Dendritic cell treated with granulocyte-macrophage colony-stimulating factor and Interleukin-4, amounts not matched to agents 40 ng/mL and 50 ng/mL, for 4 days (primary cell): ENCODE measurements at regions not wholly inside any gene's neighbourhood (a gene's known extent, or its start where the extent isn't known, plus 50 kb on each side); places are given as distances from the start of the nearest gene placed in this dataset.
"Not testable (repeated sequence)": the region's sequence is repeated elsewhere in the genome, so short reads cannot be mapped to it uniquely, and the experiment has no call there.

ENCODE experiments used
- H3K27ac Mint-ChIP-seq: one replicate; pipeline ENCODE4 v1.8.0; 2022; ENCODE audit warnings: mild to moderate bottlenecking, mixed read lengths
- H3K27me3 Mint-ChIP-seq: one replicate; pipeline ENCODE4 v1.8.0; 2022; ENCODE audit warnings: mild to moderate bottlenecking, mixed read lengths
- H3K36me3 Mint-ChIP-seq: one replicate; pipeline ENCODE4 v1.8.0; 2022; ENCODE audit warnings: low read depth, mixed read lengths
- H3K4me1 Mint-ChIP-seq: one replicate; pipeline ENCODE4 v1.8.0; 2022; ENCODE audit warnings: low read depth, mixed read lengths
- H3K4me3 Mint-ChIP-seq: one replicate; pipeline ENCODE4 v1.8.0; 2022; ENCODE audit warnings: mild to moderate bottlenecking, moderate library complexity, mixed read lengths
- H3K9me3 Mint-ChIP-seq: one replicate; pipeline ENCODE4 v1.8.0; 2022; ENCODE audit warnings: mixed read lengths
- intact Hi-C: fragments of 100-400 bp; cut with micrococcal nuclease; formaldehyde crosslinking; loops from one replicate; pipeline ENCODE4 v1.15.0; 2022

DNA sequence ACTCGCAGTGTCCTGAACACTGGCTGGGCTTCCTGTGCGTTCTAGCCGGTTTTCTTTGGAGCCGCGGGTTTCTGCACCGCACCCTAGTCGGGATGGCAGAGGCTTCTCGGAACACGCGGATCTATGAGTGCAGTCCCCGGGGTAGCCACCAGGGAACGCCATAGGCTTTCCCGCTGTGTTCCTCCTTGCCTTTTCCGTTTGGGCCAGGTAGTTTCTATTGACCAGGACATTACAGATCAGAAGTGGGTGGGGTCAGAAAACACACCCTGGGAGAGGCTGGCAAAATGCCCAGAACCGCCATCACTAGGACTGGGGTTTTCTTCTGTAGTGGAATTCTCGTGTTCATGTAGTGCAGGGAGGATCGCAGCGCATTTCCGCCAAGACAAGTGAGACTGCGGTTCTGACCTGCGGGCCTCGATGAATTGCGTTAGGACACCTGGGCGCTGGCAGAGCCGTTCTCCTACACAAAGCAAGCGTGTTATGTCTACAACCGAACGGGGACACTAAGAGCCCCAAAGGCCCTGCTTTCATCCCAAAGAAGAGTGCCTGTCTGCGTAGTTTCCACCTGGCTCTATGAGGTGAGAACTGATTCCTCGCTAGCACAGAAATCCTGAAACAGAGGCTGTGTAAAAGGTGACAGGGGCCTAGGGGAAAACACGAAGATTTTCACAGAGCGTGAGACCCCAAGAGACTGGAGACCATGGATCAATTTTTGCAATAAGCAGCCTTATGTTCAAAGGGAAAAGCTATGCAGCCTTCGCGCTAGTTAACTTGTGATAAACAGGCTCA lies 121.5 kb downstream of the PPIAL4G start:
- peak overlapping the region; percentile 74 for H3K4me3 Mint-ChIP-seq
- H3K9me3 Mint-ChIP-seq, intact Hi-C loops, H3K36me3 Mint-ChIP-seq, H3K27ac Mint-ChIP-seq: not testable (repeated sequence)
- H3K4me1 Mint-ChIP-seq: peaks cover 37% of the 10 kb centered on the region
- H3K27me3 Mint-ChIP-seq: peaks cover 62% of the 10 kb centered on the region

DNA sequence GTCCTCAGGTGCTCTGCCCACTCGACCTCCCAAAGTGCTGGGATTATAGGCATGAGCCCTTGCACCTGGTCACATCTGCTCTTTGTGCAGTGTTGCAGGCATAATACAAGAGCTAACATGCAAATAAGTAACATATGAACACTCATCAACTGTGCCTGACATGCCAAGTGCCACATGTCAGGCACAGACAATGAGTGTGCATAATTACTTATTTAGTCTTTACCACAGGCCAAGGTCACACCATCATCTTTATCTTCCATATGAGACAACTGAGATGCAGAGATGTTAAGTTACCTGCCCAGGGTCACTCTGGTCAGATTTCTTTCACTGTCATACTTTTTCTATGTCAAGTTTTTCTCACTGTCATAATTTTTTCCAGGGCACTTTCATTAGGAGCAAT lies 126.1 kb downstream of the PPIAL4G start:
- no peaks in the 10 kb centered on the region for H3K9me3 Mint-ChIP-seq
- H3K27me3 Mint-ChIP-seq: peaks cover 80% of the 10 kb centered on the region
- H3K4me1 Mint-ChIP-seq: peaks cover 53% of the 10 kb centered on the region
- intact Hi-C loops: no loop called here
- no peak overlapping the region for H3K4me3 Mint-ChIP-seq
- no peaks in the 10 kb centered on the region for H3K36me3 Mint-ChIP-seq
- peak overlapping the region; percentile 28 for H3K27ac Mint-ChIP-seq

DNA sequence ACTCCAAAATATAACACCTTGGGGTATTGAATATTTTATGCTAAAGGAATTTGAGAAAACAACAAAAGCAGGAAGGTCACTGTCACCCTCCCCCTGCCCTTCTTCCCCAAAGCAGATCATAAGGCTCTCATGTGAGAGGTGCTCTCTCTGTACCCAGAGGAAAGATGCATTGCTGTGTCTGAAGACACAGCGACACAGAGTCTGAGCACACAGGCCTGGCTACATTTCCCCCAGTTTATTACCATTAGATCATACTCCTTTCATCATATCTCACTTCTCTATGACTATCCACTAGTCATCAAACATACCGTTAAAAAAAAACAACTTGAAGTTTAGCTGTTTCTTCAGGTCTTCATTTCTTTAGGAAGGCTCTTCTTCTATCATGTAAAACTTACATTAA lies 127.1 kb downstream of the PPIAL4G start:
- Mint-ChIP-seq H3K36me3 (no peaks in the 10 kb centered on the region), H3K27me3 (peaks cover 82% of the 10 kb centered on the region), H3K4me3 (no peak overlapping the region), H3K9me3 (no peaks in the 10 kb centered on the region), H3K27ac (peak overlapping the region; percentile 33), H3K4me1 (peaks cover 43% of the 10 kb centered on the region)
- intact Hi-C loops: no loop called here

- Mint-ChIP-seq H3K27me3 (peaks cover 81% of the 10 kb centered on the region), H3K4me3 (no peak overlapping the region), H3K9me3 (no peaks in the 10 kb centered on the region), H3K27ac (no peak overlapping the region), H3K4me1 (peaks cover 43% of the 10 kb centered on the region), H3K36me3 (no peaks in the 10 kb centered on the region)
- intact Hi-C loops: no loop called here
Measured at GRCh38 chr1:148354913-148355308, 128.2 kb downstream of the PPIAL4G start.

- Mint-ChIP-seq H3K27ac (no peak overlapping the region), H3K4me3 (no peak overlapping the region)
Measured at GRCh38 chr1:148354284-148354912, 128.7 kb downstream of the PPIAL4G start.

GRCh38 chr1:148353461-148354283 lies 129.4 kb downstream of the PPIAL4G start:
- H3K4me1 Mint-ChIP-seq: peaks cover 43% of the 10 kb centered on the region
- no peaks in the 10 kb centered on the region for H3K9me3 Mint-ChIP-seq
- peaks cover 82% of the 10 kb centered on the region for H3K27me3 Mint-ChIP-seq
- no peaks in the 10 kb centered on the region for H3K36me3 Mint-ChIP-seq
- no peak overlapping the region for H3K27ac Mint-ChIP-seq
- intact Hi-C loops: no loop called here
- H3K4me3 Mint-ChIP-seq: peak overlapping the region; percentile 15

More at GRCh38 chr1:148354284-148354912, 128.7 kb downstream of the PPIAL4G start:
- Mint-ChIP-seq H3K9me3 (no peaks in the 10 kb centered on the region), H3K27me3 (peaks cover 80% of the 10 kb centered on the region), H3K36me3 (no peaks in the 10 kb centered on the region), H3K4me1 (peaks cover 43% of the 10 kb centered on the region)
- intact Hi-C loops: no loop called here

DNA sequence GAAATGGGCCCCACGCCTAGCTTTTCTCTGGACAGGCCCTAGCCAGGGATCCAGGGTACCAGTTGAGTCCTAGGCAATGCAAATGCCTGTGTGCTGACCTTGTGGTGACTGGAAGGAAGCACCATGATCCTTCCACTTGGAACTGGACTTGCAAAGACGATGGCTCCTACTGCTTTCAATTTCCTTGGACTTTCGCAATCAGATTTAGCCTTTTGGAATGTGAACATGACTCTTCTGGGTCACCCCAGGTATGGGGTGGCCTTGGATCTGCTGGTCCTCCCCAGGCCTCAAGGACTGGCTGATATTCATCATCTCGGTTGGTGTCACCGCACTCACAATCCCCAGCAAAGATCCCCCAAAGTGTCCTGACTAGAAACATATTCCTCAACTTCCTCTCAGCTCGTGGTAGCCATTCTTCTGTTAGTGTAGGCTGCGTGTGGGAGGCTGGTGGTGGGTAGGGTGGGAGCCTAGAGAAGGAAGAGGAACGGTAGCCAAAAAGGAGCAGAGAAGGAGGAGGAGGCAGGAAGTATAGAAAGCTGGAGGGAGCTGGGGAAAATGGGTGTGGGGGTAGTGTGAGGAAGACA lies 130.5 kb downstream of the PPIAL4G start:
- Mint-ChIP-seq H3K9me3 (no peaks in the 10 kb centered on the region), H3K4me1 (peaks cover 35% of the 10 kb centered on the region), H3K27me3 (peaks cover 81% of the 10 kb centered on the region), H3K27ac (no peak overlapping the region), H3K4me3 (no peak overlapping the region), H3K36me3 (no peaks in the 10 kb centered on the region)
- intact Hi-C loops: no loop called here

DNA sequence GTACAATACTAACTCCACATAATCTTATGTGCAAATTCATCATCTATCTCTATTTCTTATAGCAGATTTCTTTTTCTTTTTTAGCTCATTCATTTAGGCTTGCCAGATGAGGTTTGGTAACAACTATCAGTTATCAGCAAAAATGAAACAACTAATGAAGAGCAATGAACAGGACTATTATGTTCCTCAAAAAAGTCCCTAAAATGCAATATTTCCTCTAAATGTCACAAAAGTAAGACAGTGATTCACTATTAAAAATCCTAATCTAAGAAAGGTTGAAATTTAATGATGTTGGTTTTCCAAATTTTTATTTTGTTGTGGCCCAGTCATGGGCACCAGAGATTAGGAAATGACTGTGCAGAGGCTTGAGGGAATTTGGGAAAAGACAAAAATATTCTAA lies 135.3 kb downstream of the PPIAL4G start:
- no peak overlapping the region for H3K4me3 Mint-ChIP-seq
- H3K27ac Mint-ChIP-seq: no peak overlapping the region
- no peaks in the 10 kb centered on the region for H3K9me3 Mint-ChIP-seq
- H3K27me3 Mint-ChIP-seq: peaks cover 55% of the 10 kb centered on the region
- H3K4me1 Mint-ChIP-seq: peaks cover 16% of the 10 kb centered on the region
- intact Hi-C loops: no loop called here
- no peaks in the 10 kb centered on the region for H3K36me3 Mint-ChIP-seq

GRCh38 chr1:148345659-148346151 lies 137.4 kb downstream of the PPIAL4G start:
- Mint-ChIP-seq H3K27me3 (peaks cover 36% of the 10 kb centered on the region), H3K27ac (peak overlapping the region; percentile 56), H3K4me1 (peaks cover 11% of the 10 kb centered on the region)
- intact Hi-C loops, H3K36me3 Mint-ChIP-seq, H3K4me3 Mint-ChIP-seq, H3K9me3 Mint-ChIP-seq: not testable (repeated sequence)

GRCh38 chr1:148344651-148345050 lies 138.5 kb downstream of the PPIAL4G start:
- H3K4me3 Mint-ChIP-seq, H3K27ac Mint-ChIP-seq, H3K9me3 Mint-ChIP-seq, H3K36me3 Mint-ChIP-seq, intact Hi-C loops: not testable (repeated sequence)
- Mint-ChIP-seq H3K27me3 (peaks cover 28% of the 10 kb centered on the region), H3K4me1 (peaks cover 11% of the 10 kb centered on the region)

- H3K27ac Mint-ChIP-seq, H3K9me3 Mint-ChIP-seq, intact Hi-C loops, H3K4me3 Mint-ChIP-seq, H3K36me3 Mint-ChIP-seq: not testable (repeated sequence)
- peaks cover 12% of the 10 kb centered on the region for H3K4me1 Mint-ChIP-seq
- peaks cover 22% of the 10 kb centered on the region for H3K27me3 Mint-ChIP-seq
Measured at GRCh38 chr1:148341729-148342128, 141.4 kb downstream of the PPIAL4G start.

DNA sequence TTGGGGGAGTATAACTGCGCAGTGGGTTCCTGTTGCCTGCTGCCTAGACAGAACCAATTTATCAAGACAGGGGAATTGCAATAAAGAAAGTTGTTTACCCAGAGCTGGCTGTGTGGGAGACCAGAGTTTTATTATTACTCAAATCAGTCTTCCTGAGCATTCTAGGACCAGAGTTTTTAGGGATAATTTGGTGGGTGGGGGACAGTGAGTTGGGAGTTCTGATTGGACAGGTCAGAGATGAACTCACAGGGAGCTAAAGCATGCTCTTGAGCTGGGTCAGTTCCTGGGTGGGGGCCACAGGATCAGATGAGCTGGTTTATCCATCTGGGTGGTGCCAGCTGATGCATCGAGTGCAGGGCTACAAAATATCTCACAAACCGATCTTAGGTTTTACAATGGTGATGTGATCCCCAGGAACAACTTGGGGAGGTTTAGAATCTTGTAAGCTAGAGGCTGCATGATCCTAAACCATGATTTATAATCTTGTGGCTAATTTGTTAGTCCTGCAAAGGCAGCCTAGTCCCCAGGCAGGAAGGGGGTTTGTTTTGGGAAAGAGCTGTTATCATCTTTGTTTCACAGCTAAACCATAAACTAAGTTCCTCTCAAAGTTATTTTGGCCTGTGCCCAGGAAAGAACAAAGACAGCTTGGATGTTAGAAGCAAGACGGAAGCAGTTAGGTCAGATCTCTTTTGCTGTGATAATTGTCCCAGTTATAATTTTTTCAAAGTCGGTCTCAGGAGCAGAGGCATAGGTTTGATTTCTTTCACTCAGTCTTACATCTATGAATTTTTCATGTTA lies 146.8 kb downstream of the PPIAL4G start:
- Mint-ChIP-seq H3K4me1 (peaks cover 21% of the 10 kb centered on the region), H3K27me3 (peaks cover 30% of the 10 kb centered on the region)
- intact Hi-C loops, H3K27ac Mint-ChIP-seq, H3K4me3 Mint-ChIP-seq, H3K9me3 Mint-ChIP-seq, H3K36me3 Mint-ChIP-seq: not testable (repeated sequence)
